HepG2 (cell line): ENCODE measurements at regions not wholly inside any gene's neighbourhood (a gene's known extent, or its start where the extent isn't known, plus 50 kb on each side); places are given as distances from the start of the nearest gene placed in this dataset.

ENCODE experiments used
- ATF1 ChIP-seq: IDR thresholded peaks from 2 replicates; pipeline ENCODE4 v1.6.1; 2016; ENCODE audit warnings: mild to moderate bottlenecking, control low read depth
- ATF2 ChIP-seq: sonication (generic); formaldehyde crosslinking; IDR thresholded peaks from 2 replicates; pipeline ENCODE4 v1.4.0; 2020; ENCODE audit warnings: missing genetic modification reagents
- DMAP1 ChIP-seq: IDR thresholded peaks from 2 replicates; pipeline ENCODE4 v1.6.1; 2016
- FOXP4 ChIP-seq: sonication (generic); formaldehyde crosslinking; IDR thresholded peaks from 2 replicates; pipeline ENCODE4 v1.4.0; 2020; ENCODE audit warnings: missing genetic modification reagents
- GZF1 ChIP-seq: sonication (generic); formaldehyde crosslinking; IDR thresholded peaks from 2 replicates; pipeline ENCODE4 v1.5.1; 2020; ENCODE audit warnings: mild to moderate bottlenecking, missing genetic modification reagents
- JUND ChIP-seq: sonication (generic); formaldehyde crosslinking; IDR thresholded peaks from 2 replicates; pipeline ENCODE4 v1.8.0; 2022; ENCODE audit warnings: mild to moderate bottlenecking, missing genetic modification reagents
- KDM5B ChIP-seq: sonication (generic); formaldehyde crosslinking; IDR thresholded peaks from 2 replicates; pipeline ENCODE4 v1.4.0; 2020; ENCODE audit warnings: missing genetic modification reagents, mild to moderate bottlenecking, borderline replicate concordance
- MLXIP ChIP-seq: sonication (generic); formaldehyde crosslinking; IDR thresholded peaks from 2 replicates; pipeline ENCODE4 v1.9.0; 2021; ENCODE audit warnings: missing genetic modification reagents, borderline replicate concordance
- NFKB2 ChIP-seq: sonication (generic); formaldehyde crosslinking; IDR thresholded peaks from 2 replicates; pipeline ENCODE4 v1.4.0; 2020; ENCODE audit warnings: missing genetic modification reagents, borderline replicate concordance
- NFYC ChIP-seq: IDR thresholded peaks from 2 replicates; pipeline ENCODE4 v1.6.1; 2016; ENCODE audit warnings: missing genetic modification reagents, missing compliant biosample characterization
- PAF1 ChIP-seq: IDR thresholded peaks from 2 replicates; pipeline ENCODE4 v1.6.1; 2016; ENCODE audit warnings: missing genetic modification reagents, missing compliant biosample characterization
- SMARCE1 ChIP-seq: fragments of 450-650 bp; IDR thresholded peaks from 2 replicates; pipeline ENCODE4 v1.6.1; 2017; ENCODE audit warnings: borderline replicate concordance
- STAT6 ChIP-seq: sonication (generic); formaldehyde crosslinking; IDR thresholded peaks from 2 replicates; pipeline ENCODE4 v1.4.0; 2020; ENCODE audit warnings: missing genetic modification reagents, mild to moderate bottlenecking, borderline replicate concordance
- TCF12 ChIP-seq, 2 experiments: fragments of 450-650 bp in 1 of 2; sonication (generic) in 1 of 2; formaldehyde crosslinking in 1 of 2; IDR thresholded peaks; 2 replicates each; pipeline versions ENCODE4 v1.6.1 to v1.8.0; 2017 to 2022; ENCODE audit warnings: antibody characterized with exemption in 1 of 2, mild to moderate bottlenecking in 1 of 2, missing genetic modification reagents in 1 of 2, moderate library complexity in 1 of 2
- TEAD2 ChIP-seq: sonication (generic); formaldehyde crosslinking; IDR thresholded peaks from 2 replicates; pipeline ENCODE4 v1.9.0; 2021; ENCODE audit warnings: missing genetic modification reagents
- U2AF1 ChIP-seq: fragments of 200-400 bp; formaldehyde crosslinking; optimal IDR thresholded peaks from 2 replicates; pipeline ENCODE3; 2017; ENCODE audit warnings: mild to moderate bottlenecking, low read depth, low read length
- YEATS4 ChIP-seq: sonication (generic); formaldehyde crosslinking; IDR thresholded peaks from 2 replicates; pipeline ENCODE4 v1.4.0; 2020; ENCODE audit warnings: missing genetic modification reagents, borderline replicate concordance
- ZBTB3 ChIP-seq: sonication (generic); formaldehyde crosslinking; IDR thresholded peaks from 2 replicates; pipeline ENCODE4 v1.4.0; 2020; ENCODE audit warnings: low read depth, mild to moderate bottlenecking, moderate library complexity, missing genetic modification reagents, borderline replicate concordance
- ZNF678 ChIP-seq: sonication (generic); formaldehyde crosslinking; IDR thresholded peaks from 2 replicates; pipeline ENCODE4 v1.4.0; 2020; ENCODE audit warnings: mild to moderate bottlenecking, missing genetic modification reagents
- ZNF841 ChIP-seq: sonication (generic); formaldehyde crosslinking; IDR thresholded peaks from 2 replicates; pipeline ENCODE4 v1.8.1; 2023; ENCODE audit warnings: missing genetic modification reagents, borderline replicate concordance
- ZNF891 ChIP-seq: sonication (generic); formaldehyde crosslinking; IDR thresholded peaks from 2 replicates; pipeline ENCODE4 v1.5.0; 2020; ENCODE audit warnings: mild to moderate bottlenecking, missing genetic modification reagents

GRCh38 chr4:3827616-3828492 lies 61.7 kb downstream of the ADRA2C start (continued):
- TF ChIP-seq YEATS4 (CRISPR knock-in tag) (no peak; the same call in 1 of the 2 replicates), ZNF841 (no peak), ZNF891 (no peak; the same call in none of the 2 replicates), TCF12 (IDR thresholded peaks at IDR 0.05) (no peak), TCF12 (CRISPR knock-in tag; IDR thresholded peaks at IDR 0.05) (no peak), FOXP4 (peak; percentile 49; the same call in 1 of the 2 replicates), TEAD2 (CRISPR knock-in tag) (no peak), ZNF678 (CRISPR knock-in tag) (no peak), KDM5B (CRISPR knock-in tag) (peak; percentile 95; the same call in 1 of the 2 replicates), PAF1 (no peak), NFYC (CRISPR knock-in tag) (no peak), JUND (CRISPR knock-in tag) (no peak), U2AF1 (peak; percentile 65), ZBTB3 (CRISPR knock-in tag) (no peak), GZF1 (CRISPR knock-in tag) (no peak), MLXIP (CRISPR knock-in tag) (no peak), ATF1 (no peak), STAT6 (CRISPR knock-in tag) (no peak), DMAP1 (CRISPR knock-in tag) (peak; percentile 69; the same call in 1 of the 2 replicates), NFKB2 (CRISPR knock-in tag) (peak; percentile 79; the same call in 1 of the 2 replicates), SMARCE1 (no peak), ATF2 (CRISPR knock-in tag) (peak; percentile 78)
